Endothelial cell of umbilical vein (primary cell): ENCODE measurements at regions not wholly inside any gene's neighbourhood (a gene's known extent, or its start where the extent isn't known, plus 50 kb on each side); places are given as distances from the start of the nearest gene placed in this dataset.

Source experiments
- BruUV-seq: library from RNA; stranded (reverse); fragments of 400-500 nt; replicated peaks from 2 replicates; lab custom pipeline; 2021; lab: Mats Ljungman, UMichigan
- CTCF ChIA-PET: fragments of 300-600, 350-600 bp; sonication (Branson Sonifier 250); formaldehyde crosslinking; loops from one replicate; lab custom pipeline; 2021; ENCODE audit warnings: antibody characterized with exemption, inconsistent platforms; lab: Charles Lee
- POLR2A ChIA-PET: fragments of 300-600, 350-600 bp; sonication (Branson Sonifier 250); formaldehyde crosslinking; loops from one replicate; lab custom pipeline; 2021; ENCODE audit warnings: antibody characterized with exemption, inconsistent platforms; lab: Charles Lee
- DNase-seq: peaks from one replicate; pipeline ENCODE4 v3.0.0-alpha.2; 2011; ENCODE audit warnings: low read depth, low spot score
- FAIRE-seq: peaks from 2 replicates; lab custom pipeline; 2011; peaks lifted over from hg19 to GRCh38; lab: Jason Lieb, UNC
- H2AFZ ChIP-seq: 2 replicates; pipeline ENCODE4 v1.6.0; 2012; ENCODE audit warnings: low read depth, low read length, control low read depth, inconsistent platforms
- H3K27ac ChIP-seq: 2 replicates; pipeline ENCODE4 v1.5.1; 2011; ENCODE audit warnings: low read depth, mild to moderate bottlenecking, control low read depth, low read length, moderate library complexity; ENCODE audit not compliant: insufficient read depth
- H3K27me3 ChIP-seq, 2 experiments: 2 replicates each; pipeline versions ENCODE4 v1.6.0 to v1.6.1; 2011; ENCODE audit warnings: low read length in 2 of 2, mixed read lengths in 1 of 2; ENCODE audit not compliant: control insufficient read depth in 2 of 2, insufficient read depth in 2 of 2
- H3K36me3 ChIP-seq, 2 experiments: 2 replicates in 1 of 2; 3 replicates in 1 of 2; pipeline ENCODE4 v1.5.1; 2011; ENCODE audit warnings: low read length in 2 of 2, mild to moderate bottlenecking in 1 of 2, moderate library complexity in 1 of 2; ENCODE audit not compliant: control insufficient read depth in 2 of 2, insufficient read depth in 2 of 2; ENCODE audit errors: extremely low read depth in 1 of 2
- H3K4me1 ChIP-seq: 3 replicates; pipeline ENCODE4 v1.5.1; 2011; ENCODE audit warnings: mild to moderate bottlenecking, low read length; ENCODE audit not compliant: control insufficient read depth, insufficient read depth; ENCODE audit errors: extremely low read depth
- H3K4me2 ChIP-seq: 2 replicates; pipeline ENCODE4 v1.6.1; 2011; ENCODE audit warnings: low read length, control low read depth, mixed read lengths; ENCODE audit not compliant: insufficient read depth
- H3K4me3 ChIP-seq, 3 experiments: fragments of 200-600 bp in 1 of 3; sonication (generic), shearing (Covaris generic) in 1 of 3; replicated peaks in 1 of 3; 2 replicates each; pipeline ENCODE4 v1.5.1; 2011 to 2016; ENCODE audit warnings: control low read depth in 3 of 3, low read length in 3 of 3, mild to moderate bottlenecking in 2 of 3, inconsistent platforms in 1 of 3, low read depth in 1 of 3, moderate library complexity in 1 of 3; ENCODE audit not compliant: insufficient read depth in 1 of 3
- H3K79me2 ChIP-seq: 2 replicates; pipeline ENCODE4 v1.6.0; 2012; ENCODE audit warnings: low read length, inconsistent platforms; ENCODE audit not compliant: control insufficient read depth, insufficient read depth
- H3K9ac ChIP-seq: replicated peaks from 2 replicates; pipeline ENCODE3; 2011; ENCODE audit warnings: low read length, control low read depth; ENCODE audit not compliant: insufficient read depth; ENCODE audit errors: extremely low read depth
- H3K9me1 ChIP-seq: replicated peaks from 3 replicates; pipeline ENCODE4 v1.6.0; 2011; ENCODE audit warnings: mild to moderate bottlenecking, low read length; ENCODE audit not compliant: control insufficient read depth, insufficient read depth; ENCODE audit errors: extremely low read depth
- H3K9me3 ChIP-seq: replicated peaks from 2 replicates; pipeline ENCODE4 v1.5.1; 2012; ENCODE audit warnings: low read length, inconsistent platforms; ENCODE audit not compliant: control insufficient read depth, insufficient read depth
- H4K20me1 ChIP-seq: replicated peaks from 2 replicates; pipeline ENCODE3; 2011; ENCODE audit warnings: mild to moderate bottlenecking, low read length; ENCODE audit not compliant: control insufficient read depth, insufficient read depth; ENCODE audit errors: extremely low read depth
- EZH2 ChIP-seq: IDR thresholded peaks from 2 replicates; pipeline ENCODE4 v1.6.1; 2012; ENCODE audit warnings: borderline replicate concordance, low read depth, mild to moderate bottlenecking, moderate library complexity, low read length, inconsistent platforms; ENCODE audit not compliant: severe bottlenecking
- FOS ChIP-seq: IDR thresholded peaks from 2 replicates; pipeline ENCODE4 v1.6.1; 2011; ENCODE audit warnings: mild to moderate bottlenecking, low read length, moderate library complexity, borderline replicate concordance; ENCODE audit not compliant: insufficient read depth
- JUN ChIP-seq: IDR thresholded peaks from 2 replicates; pipeline ENCODE4 v1.6.1; 2011; ENCODE audit warnings: borderline replicate concordance, low read depth; ENCODE audit not compliant: insufficient read length, insufficient read depth
- MYC ChIP-seq: IDR thresholded peaks from one replicate; pipeline ENCODE4 v1.6.1; 2011; ENCODE audit warnings: mild to moderate bottlenecking, low read depth, low read length
- POLR2A ChIP-seq: IDR thresholded peaks from 2 replicates; pipeline ENCODE4 v1.6.1; 2012; ENCODE audit warnings: low read depth, mild to moderate bottlenecking, control low read depth, low read length
- POLR2AphosphoS5 ChIP-seq: IDR thresholded peaks from 2 replicates; pipeline ENCODE4 v1.6.1; 2012; ENCODE audit warnings: low read depth, mild to moderate bottlenecking, control low read depth, low read length, moderate library complexity; ENCODE audit not compliant: insufficient read depth
- dilution Hi-C: fragments of 300-500 bp; cut with MboI; formaldehyde crosslinking; loops from one replicate; pipeline ENCODE4 v1.15.0; 2019; ENCODE audit warnings: low sequenced_read_pairs; ENCODE audit not compliant: extremely low pct_ligation_motif_present
- intact Hi-C: fragments of 100-400 bp; cut with micrococcal nuclease; formaldehyde crosslinking; loops from one replicate; pipeline ENCODE4 v1.10.0; 2022
- TF ChIP-seq, protein P1 (sequence below), 2 donors: IDR thresholded peaks; 1 replicate in 1 of 2; 2 replicates in 1 of 2; pipeline ENCODE4 v1.5.1; 2011; ENCODE audit warnings: low read length in 2 of 2, mild to moderate bottlenecking in 2 of 2, moderate library complexity in 2 of 2, control low read depth in 1 of 2, inconsistent platforms in 1 of 2, low read depth in 1 of 2; ENCODE audit not compliant: insufficient read depth in 1 of 2; ENCODE audit errors: extremely low read depth in 1 of 2
- TF ChIP-seq, protein P2 (sequence below): IDR thresholded peaks from 2 replicates; pipeline ENCODE4 v1.6.1; 2011; ENCODE audit not compliant: insufficient read depth, insufficient read length

DNA sequence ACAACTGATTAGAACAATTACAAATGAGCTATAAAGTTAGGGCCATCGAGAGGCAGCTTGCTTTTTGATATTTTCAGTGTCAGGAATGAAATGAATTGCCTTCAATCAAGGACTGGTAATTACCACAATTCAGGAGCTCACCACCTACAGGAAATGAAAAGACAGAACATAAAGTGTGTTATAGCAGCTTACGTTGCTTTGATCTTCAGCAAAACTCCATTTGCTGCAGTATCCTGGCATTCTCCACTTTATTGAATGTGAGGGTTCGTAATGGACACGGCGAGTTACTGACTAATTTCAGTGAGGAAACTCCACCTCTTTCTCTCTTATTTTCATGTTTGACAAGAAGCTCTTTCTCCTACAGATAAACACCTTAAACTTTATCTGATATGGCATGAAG is 440.0 kb upstream of the HSF2 start:
- Histone ChIP-seq H3K27ac (no peak overlapping the region), H3K27me3 (no peaks in the 10 kb centered on the region), H3K9ac (no peak overlapping the region), H3K79me2 (no peaks in the 10 kb centered on the region), H3K4me3 (no peak overlapping the region), H3K36me3 (no peaks in the 10 kb centered on the region), H2AFZ (peak overlapping the region; percentile 77), H4K20me1 (no peaks in the 10 kb centered on the region), H3K9me1 (no peaks in the 10 kb centered on the region), H3K4me2 (no peak overlapping the region), H3K9me3 (no peaks in the 10 kb centered on the region), H3K4me1 (no peaks in the 10 kb centered on the region)
- BruUV-seq, result no TSS peak
- DNase-seq (peak; percentile 32), FAIRE-seq (peak; percentile 57)
- TF ChIP-seq FOS (no peak), POLR2A (no peak), EZH2 (no peak), JUN (no peak), MYC (no peak), POLR2AphosphoS5 (no peak)
- TF ChIP-seq, protein P1, sequence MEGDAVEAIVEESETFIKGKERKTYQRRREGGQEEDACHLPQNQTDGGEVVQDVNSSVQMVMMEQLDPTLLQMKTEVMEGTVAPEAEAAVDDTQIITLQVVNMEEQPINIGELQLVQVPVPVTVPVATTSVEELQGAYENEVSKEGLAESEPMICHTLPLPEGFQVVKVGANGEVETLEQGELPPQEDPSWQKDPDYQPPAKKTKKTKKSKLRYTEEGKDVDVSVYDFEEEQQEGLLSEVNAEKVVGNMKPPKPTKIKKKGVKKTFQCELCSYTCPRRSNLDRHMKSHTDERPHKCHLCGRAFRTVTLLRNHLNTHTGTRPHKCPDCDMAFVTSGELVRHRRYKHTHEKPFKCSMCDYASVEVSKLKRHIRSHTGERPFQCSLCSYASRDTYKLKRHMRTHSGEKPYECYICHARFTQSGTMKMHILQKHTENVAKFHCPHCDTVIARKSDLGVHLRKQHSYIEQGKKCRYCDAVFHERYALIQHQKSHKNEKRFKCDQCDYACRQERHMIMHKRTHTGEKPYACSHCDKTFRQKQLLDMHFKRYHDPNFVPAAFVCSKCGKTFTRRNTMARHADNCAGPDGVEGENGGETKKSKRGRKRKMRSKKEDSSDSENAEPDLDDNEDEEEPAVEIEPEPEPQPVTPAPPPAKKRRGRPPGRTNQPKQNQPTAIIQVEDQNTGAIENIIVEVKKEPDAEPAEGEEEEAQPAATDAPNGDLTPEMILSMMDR (IDR thresholded peaks at IDR 0.05; ENCODE audit: extremely low read depth in 1 of 2, insufficient read depth in 1 of 2, low read depth in 1 of 2, low read length in 2 of 2), result no peak
- TF ChIP-seq, protein P2, sequence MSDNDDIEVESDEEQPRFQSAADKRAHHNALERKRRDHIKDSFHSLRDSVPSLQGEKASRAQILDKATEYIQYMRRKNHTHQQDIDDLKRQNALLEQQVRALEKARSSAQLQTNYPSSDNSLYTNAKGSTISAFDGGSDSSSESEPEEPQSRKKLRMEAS, result no peak
- ChIA-PET POLR2A (no interaction called here), CTCF (interaction anchor here (0.9 to 1.7 kb wide), 4 partner anchors 9 to 110 kb away, joined by 3 to 5 read pairs (median 3); no protein-coding TSS in a partner anchor)
- intact Hi-C loops (loop anchor here (10.0 kb wide), 1 partner anchor 525 kb away; the partner anchor contains the start of gene GJA1), dilution Hi-C loops (no loop called here)
